ENCODE measurements at regions not wholly inside any gene's neighbourhood (a gene's known extent, or its start where the extent isn't known, plus 50 kb on each side); places are given as distances from the start of the nearest gene placed in this dataset.

- H3K4me3 ChIP-seq (ENCODE audit: low read length) = no peak overlapping the region
- TF ChIP-seq CTCF (IDR thresholded peaks at IDR 0.05; ENCODE audit: insufficient read depth, low read depth, low read length, missing control alignments) = no peak
- DNase-seq (ENCODE audit: low read depth) = peak; percentile 54
Observed at GRCh38 chr1:162984699-162985098, 84.5 kb upstream of the RGS4 start.

- H3K4me3 ChIP-seq (ENCODE audit: low read length) = no peak overlapping the region
- no peak for DNase-seq (ENCODE audit: low read depth)
- no peak for TF ChIP-seq CTCF (IDR thresholded peaks at IDR 0.05; ENCODE audit: insufficient read depth, low read depth, low read length, missing control alignments)
Observed at GRCh38 chr1:162983671-162984425, 85.3 kb upstream of the RGS4 start.

- H3K4me3 ChIP-seq (ENCODE audit: low read length) = no peak overlapping the region
- TF ChIP-seq CTCF (IDR thresholded peaks at IDR 0.05; ENCODE audit: insufficient read depth, low read depth, low read length, missing control alignments) = no peak
- no peak for DNase-seq (ENCODE audit: low read depth)
Observed at GRCh38 chr1:162982364-162982763, 86.8 kb upstream of the RGS4 start.

- no peak overlapping the region for H3K4me3 ChIP-seq (ENCODE audit: low read length)
- TF ChIP-seq CTCF (IDR thresholded peaks at IDR 0.05; ENCODE audit: insufficient read depth, low read depth, low read length, missing control alignments) = no peak
- no peak for DNase-seq (ENCODE audit: low read depth)
Observed at GRCh38 chr1:162977944-162978568, 91.1 kb upstream of the RGS4 start.

GRCh38 chr1:162976628-162977027 lies 92.5 kb upstream of the RGS4 start:
- DNase-seq (ENCODE audit: low read depth) = peak; percentile 70
- no peak overlapping the region for H3K4me3 ChIP-seq (ENCODE audit: low read length)
- TF ChIP-seq CTCF (IDR thresholded peaks at IDR 0.05; ENCODE audit: insufficient read depth, low read depth, low read length, missing control alignments) = no peak

GRCh38 chr1:162974810-162975209 lies 94.4 kb upstream of the RGS4 start:
- no peak for DNase-seq (ENCODE audit: low read depth)
- H3K4me3 ChIP-seq (ENCODE audit: low read length) = no peak overlapping the region
- no peak for TF ChIP-seq CTCF (IDR thresholded peaks at IDR 0.05; ENCODE audit: insufficient read depth, low read depth, low read length, missing control alignments)

Measured in epithelial cell of esophagus (primary cell).